ENCODE measurements at regions not wholly inside any gene's neighbourhood (a gene's known extent, or its start where the extent isn't known, plus 50 kb on each side); places are given as distances from the start of the nearest gene placed in this dataset.

DNA sequence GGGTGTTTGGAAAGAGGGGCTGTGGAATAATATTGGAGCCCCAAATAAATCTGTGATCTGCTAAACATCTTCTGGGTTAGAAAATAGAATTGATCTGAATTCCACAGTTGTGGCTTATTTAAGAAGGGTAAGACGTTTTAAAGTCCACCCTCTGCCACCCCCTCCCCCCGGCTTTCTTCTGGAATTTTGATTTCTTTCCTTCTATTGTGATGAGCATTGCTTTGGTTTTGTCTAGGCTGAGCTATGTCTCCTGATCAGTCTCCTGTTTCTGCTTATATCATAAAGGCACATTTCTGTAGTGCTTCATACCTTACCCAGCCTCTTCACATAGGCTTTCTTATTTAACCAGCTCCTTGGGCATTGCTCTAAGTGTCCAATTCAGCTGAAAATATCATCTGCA lies 77.3 kb upstream of the SLC38A2 start:
- no peak for DNase-seq

DNA sequence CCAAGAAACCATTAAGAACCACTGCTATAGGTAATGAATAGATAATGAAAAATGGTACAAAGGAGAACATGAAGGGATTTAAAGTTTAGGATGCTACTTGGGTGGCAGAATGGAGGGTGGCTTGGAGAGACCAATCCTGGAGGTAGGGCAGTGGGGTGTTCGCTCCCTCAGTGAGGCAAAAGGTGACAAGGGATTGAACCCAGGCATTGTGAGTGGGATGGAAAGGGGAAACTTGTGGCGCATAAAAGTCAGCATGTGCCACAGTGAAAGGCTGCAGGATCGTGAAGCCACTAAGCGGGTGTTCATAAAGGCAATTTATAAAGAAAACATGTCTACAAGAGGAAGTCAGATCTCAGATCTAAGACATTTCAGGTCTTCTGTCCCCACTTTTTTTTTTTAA lies 76.7 kb upstream of the SLC38A2 start:
- no peak for ATAC-seq
- DNase-seq, result no peak

More for the DNA sequence above, 77.3 kb upstream of the SLC38A2 start:
- ATAC-seq, result no peak

GRCh38 chr12:46446645-46447044 lies 74.1 kb upstream of the SLC38A2 start:
- no peak for DNase-seq
- no peak for ATAC-seq

- ATAC-seq (no peak), DNase-seq (no peak)
These were observed 73.1 kb upstream of the SLC38A2 start for GRCh38 chr12:46445551-46446235.

DNA sequence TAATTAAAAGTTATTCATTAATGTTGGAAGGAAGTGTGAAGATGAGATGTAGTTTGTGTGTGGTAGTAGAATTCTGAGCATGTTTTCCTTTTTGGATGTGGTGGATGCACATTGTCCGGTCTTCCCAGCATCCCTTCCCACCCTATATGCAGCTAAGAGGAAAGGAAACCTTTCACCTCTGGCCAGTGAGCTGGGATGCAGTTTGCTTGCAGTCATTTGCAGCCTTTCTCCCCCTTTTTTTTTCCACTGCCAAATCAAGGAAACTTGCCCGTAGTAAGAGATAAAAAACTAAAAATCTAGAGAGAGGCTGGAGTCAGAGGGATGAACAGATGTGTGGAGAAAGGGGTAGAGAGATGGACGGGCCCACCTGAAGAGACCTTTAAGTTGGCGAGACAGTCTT lies 72.5 kb upstream of the SLC38A2 start:
- DNase-seq (no peak), ATAC-seq (no peak)

GRCh38 chr12:46443594-46444263 lies 71.2 kb upstream of the SLC38A2 start:
- DNase-seq (no peak), ATAC-seq (no peak)

DNA sequence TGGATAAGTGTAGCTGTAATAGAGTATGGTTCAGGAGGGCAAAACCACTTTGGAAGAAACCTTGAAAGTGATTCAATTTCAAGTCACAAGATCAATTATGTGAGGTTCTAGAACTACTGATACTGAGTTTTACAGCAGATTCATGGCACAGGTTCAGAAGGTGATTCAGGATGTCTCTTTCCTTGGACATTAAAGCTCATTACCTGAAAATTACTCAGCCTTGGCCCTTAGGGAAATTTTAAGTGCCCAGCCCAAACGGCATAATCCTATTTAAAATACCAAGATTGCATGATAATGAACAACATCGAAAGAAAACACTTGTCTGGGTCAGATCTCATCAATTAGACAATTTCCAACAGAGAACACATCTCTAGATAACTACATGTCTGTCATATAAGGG lies 70.2 kb upstream of the SLC38A2 start:
- ATAC-seq (no peak), DNase-seq (no peak)

GRCh38 chr12:46442239-46442638 lies 69.7 kb upstream of the SLC38A2 start:
- ATAC-seq, result no peak
- no peak for DNase-seq

DNA sequence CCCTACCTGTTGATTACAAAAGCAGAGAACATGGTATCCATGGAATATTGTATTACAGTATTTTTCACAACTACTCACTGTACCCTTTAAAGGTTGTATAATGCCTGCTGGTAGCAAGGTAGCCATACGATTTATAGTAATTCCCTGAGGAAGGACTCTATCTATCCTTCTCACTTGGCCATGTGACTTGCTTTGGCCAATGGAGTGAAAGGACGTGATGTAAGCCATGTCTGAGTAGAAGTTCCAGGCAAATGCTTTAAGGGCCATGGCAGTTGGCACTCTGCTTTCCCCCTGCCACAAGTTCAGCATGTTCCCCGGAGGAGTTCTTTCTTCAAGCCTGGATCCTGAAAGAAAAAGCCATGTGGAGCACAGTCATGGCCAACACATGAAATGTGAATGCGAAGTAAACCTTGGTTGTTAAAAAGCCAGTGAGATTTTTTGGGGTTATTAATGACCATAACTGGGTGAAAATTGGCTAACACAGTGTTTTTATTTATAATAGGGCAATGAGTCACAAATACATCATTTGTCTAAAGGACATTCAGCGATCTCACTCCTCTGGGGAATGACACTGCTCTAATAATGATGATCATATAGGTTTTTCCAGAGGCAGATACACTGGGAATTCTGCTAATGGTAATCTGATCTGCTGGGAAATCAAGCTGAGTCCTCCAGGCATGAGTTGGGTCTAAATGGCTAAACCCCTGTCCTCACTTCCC lies 67.4 kb upstream of the SLC38A2 start:
- no peak for ATAC-seq
- DNase-seq, result no peak

- DNase-seq (no peak), ATAC-seq (no peak)
These were observed 66.2 kb upstream of the SLC38A2 start for GRCh38 chr12:46438719-46439319.

DNA sequence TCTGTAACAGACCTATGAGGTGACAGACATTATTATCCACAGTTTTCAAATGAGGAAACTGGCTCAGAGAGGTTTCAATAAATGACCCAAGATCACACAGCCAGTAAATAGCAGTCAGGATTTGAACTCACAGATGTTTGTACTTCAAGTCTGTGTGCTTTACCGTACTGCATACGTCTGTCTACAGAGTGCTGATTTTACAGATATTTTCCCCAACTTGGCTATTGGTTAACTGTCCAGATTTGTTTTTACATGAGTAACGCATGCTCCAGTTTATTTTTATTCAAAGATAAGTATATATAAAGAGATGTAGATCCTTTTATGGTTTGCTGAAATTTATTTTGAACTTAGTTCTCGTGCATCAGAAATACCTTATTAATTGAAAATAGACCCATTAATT lies 65.7 kb upstream of the SLC38A2 start:
- ATAC-seq, result no peak
- no peak for DNase-seq

DNA sequence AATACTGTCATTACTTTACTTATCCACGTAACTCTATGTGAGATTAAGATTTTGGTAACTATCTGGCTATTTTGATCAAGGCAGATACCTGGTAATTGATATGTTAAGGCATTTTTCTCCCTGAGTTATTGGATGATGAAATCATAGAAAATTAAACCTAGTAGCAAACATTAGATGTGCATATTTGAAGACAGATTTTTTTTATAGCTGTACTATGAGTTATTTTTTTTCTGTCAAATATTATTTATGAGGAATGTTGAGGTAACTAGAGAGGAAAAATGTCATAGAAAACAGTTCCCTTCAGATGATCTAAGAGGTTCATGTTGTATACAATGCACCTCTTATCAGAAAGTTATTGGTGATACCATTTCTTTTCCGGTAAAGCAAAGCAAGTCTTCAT lies 64.9 kb upstream of the SLC38A2 start:
- ATAC-seq (no peak), DNase-seq (no peak)

DNA sequence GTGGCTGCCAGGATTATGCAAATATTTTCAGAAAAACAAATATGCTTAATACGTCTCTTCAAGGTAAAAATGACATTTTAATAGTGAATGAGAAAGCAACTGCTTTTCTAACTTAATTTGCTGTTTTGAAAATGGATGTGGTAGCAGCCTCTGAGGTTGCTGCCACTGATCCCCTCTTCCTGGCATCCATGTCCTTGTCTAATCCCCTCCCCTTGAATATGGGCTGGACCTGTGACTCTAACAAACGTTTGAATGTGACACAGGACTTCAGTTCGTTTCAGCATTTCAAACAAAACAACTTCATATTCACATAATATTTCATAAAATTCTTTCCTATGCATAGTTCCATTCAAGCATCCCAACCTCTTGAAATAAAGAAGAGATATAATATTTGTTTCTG lies 64.2 kb upstream of the SLC38A2 start:
- DNase-seq (no peak), ATAC-seq (no peak)

- DNase-seq, result no peak
- ATAC-seq, result no peak
These were observed 63.1 kb upstream of the SLC38A2 start for GRCh38 chr12:46435625-46436024.

DNA sequence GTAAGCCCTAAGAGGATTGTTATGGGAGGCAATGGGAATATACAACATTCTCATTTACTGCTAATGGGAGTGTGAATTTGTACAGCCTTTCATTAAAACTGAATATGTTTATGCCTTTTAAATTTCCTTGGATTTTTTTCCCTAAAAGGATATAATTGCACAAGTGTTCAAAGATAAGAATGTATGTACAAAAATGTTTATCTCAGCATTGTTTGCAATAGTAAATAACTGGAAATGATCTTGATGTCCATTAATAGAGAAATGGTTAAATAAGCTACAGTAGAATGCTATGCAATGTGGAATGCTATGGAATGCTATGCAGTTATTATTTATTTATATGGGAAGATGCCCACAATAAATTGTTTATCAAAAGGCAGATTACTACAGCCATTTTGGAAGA lies 62.5 kb upstream of the SLC38A2 start:
- DNase-seq (no peak), ATAC-seq (no peak)

- DNase-seq (no peak), ATAC-seq (no peak)
These were observed 61.3 kb upstream of the SLC38A2 start for GRCh38 chr12:46433829-46434228.

DNA sequence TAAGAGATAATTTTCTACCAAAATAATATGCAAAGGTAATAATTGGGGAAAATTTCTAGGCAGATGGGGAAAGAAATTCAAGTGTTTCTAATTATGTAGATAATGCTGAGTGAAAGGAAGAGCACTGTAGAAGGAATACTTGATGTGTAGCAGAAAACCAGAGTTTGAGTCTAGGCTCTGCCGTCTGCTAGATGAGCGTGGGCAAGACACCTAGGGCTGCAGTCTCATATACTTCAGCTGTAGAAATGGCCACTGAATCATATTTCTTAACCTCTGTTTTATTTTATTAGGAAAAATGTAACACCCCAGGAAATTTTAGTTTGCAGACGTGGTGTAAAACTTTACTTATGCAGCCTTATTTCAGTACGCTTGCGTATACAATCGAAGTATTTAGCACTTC lies 59.8 kb upstream of the SLC38A2 start:
- ATAC-seq (no peak), DNase-seq (no peak)

- ATAC-seq, result peak; percentile 84
- DNase-seq, result no peak
These were observed 57.9 kb upstream of the SLC38A2 start for GRCh38 chr12:46430340-46430948.

All from stimulated activated naive CD8-positive, alpha-beta T cell treated with anti-CD3 and anti-CD28 coated beads, Interleukin-15, Interleukin-2, amounts not matched to agents 100 U/mL and 50 U/mL, for 24 hours (primary cell).